Memory B cell (primary cell): ENCODE measurements at regions not wholly inside any gene's neighbourhood (a gene's known extent, or its start where the extent isn't known, plus 50 kb on each side); places are given as distances from the start of the nearest gene placed in this dataset.
"Not testable (repeated sequence)": the region's sequence is repeated elsewhere in the genome, so short reads cannot be mapped to it uniquely, and the experiment has no call there.

Experiments
- ATAC-seq: fragments of 150-1000 bp; cut with Tn5 transposase; 2 replicates; pipeline ENCODE4 v1.10.0; 2021; ENCODE audit warnings: low read depth, mild to moderate bottlenecking, moderate library complexity
- DNase-seq, 2 donors: peaks; one replicate each; pipeline ENCODE4 v3.0.0; 2022; ENCODE audit warnings: low spot score in 2 of 2
- H3K27ac Mint-ChIP-seq: one replicate; pipeline ENCODE4 v1.8.0; 2022; ENCODE audit warnings: mild to moderate bottlenecking, moderate library complexity, mixed read lengths
- H3K27me3 Mint-ChIP-seq: one replicate; pipeline ENCODE4 v1.8.0; 2022; ENCODE audit warnings: mixed read lengths
- H3K36me3 Mint-ChIP-seq: one replicate; pipeline ENCODE4 v1.8.0; 2022; ENCODE audit warnings: mild to moderate bottlenecking, mixed read lengths
- H3K4me1 Mint-ChIP-seq: one replicate; pipeline ENCODE4 v1.8.0; 2022; ENCODE audit warnings: mixed read lengths
- H3K4me3 Mint-ChIP-seq: one replicate; pipeline ENCODE4 v1.8.0; 2022; ENCODE audit warnings: mild to moderate bottlenecking, moderate library complexity, mixed read lengths
- H3K9me3 Mint-ChIP-seq: one replicate; pipeline ENCODE4 v1.8.0; 2022; ENCODE audit warnings: mixed read lengths

GRCh38 chr14:22264759-22265158 lies 324.3 kb downstream of the DAD1 start:
- Mint-ChIP-seq H3K27me3 (peaks cover 30% of the 10 kb centered on the region), H3K27ac (no peak overlapping the region), H3K9me3 (no peaks in the 10 kb centered on the region), H3K4me1 (peaks cover 11% of the 10 kb centered on the region), H3K36me3 (no peaks in the 10 kb centered on the region), H3K4me3 (no peak overlapping the region)
- ATAC-seq = no peak
- DNase-seq = no peak

GRCh38 chr14:22263961-22264360 lies 325.1 kb downstream of the DAD1 start:
- no peak overlapping the region for H3K4me3 Mint-ChIP-seq

GRCh38 chr14:22262881-22263280 lies 326.1 kb downstream of the DAD1 start:
- Mint-ChIP-seq H3K4me1 (peaks cover 4% of the 10 kb centered on the region), H3K9me3 (peaks cover 2% of the 10 kb centered on the region), H3K4me3 (no peak overlapping the region), H3K36me3 (no peaks in the 10 kb centered on the region), H3K27ac (no peak overlapping the region), H3K27me3 (peaks cover 25% of the 10 kb centered on the region)
- DNase-seq = no peak
- no peak for ATAC-seq

More at GRCh38 chr14:22263961-22264360, 325.1 kb downstream of the DAD1 start:
- Mint-ChIP-seq H3K4me1 (peaks cover 9% of the 10 kb centered on the region), H3K27me3 (peaks cover 30% of the 10 kb centered on the region), H3K36me3 (no peaks in the 10 kb centered on the region), H3K27ac (no peak overlapping the region), H3K9me3 (peaks cover 2% of the 10 kb centered on the region)
- DNase-seq (no peak), ATAC-seq (no peak)

- no peak overlapping the region for H3K4me3 Mint-ChIP-seq
These were observed 333.7 kb downstream of the DAD1 start for GRCh38 chr14:22255017-22255950.

GRCh38 chr14:22252686-22253085 lies 336.3 kb downstream of the DAD1 start:
- Mint-ChIP-seq H3K27ac (no peak overlapping the region), H3K4me1 (no peaks in the 10 kb centered on the region), H3K4me3 (no peak overlapping the region)

More at GRCh38 chr14:22255017-22255950, 333.7 kb downstream of the DAD1 start:
- no peaks in the 10 kb centered on the region for H3K4me1 Mint-ChIP-seq
- no peak overlapping the region for H3K27ac Mint-ChIP-seq
- ATAC-seq = no peak
- H3K36me3 Mint-ChIP-seq = no peaks in the 10 kb centered on the region
- DNase-seq = no peak
- H3K9me3 Mint-ChIP-seq = peaks cover 2% of the 10 kb centered on the region
- peaks cover 5% of the 10 kb centered on the region for H3K27me3 Mint-ChIP-seq

GRCh38 chr14:22251090-22251489 lies 337.9 kb downstream of the DAD1 start:
- Mint-ChIP-seq H3K4me3 (no peak overlapping the region), H3K27ac (no peak overlapping the region), H3K9me3 (no peaks in the 10 kb centered on the region), H3K4me1 (no peaks in the 10 kb centered on the region), H3K36me3 (no peaks in the 10 kb centered on the region), H3K27me3 (peaks cover 11% of the 10 kb centered on the region)
- DNase-seq = no peak
- ATAC-seq = no peak

More at GRCh38 chr14:22252686-22253085, 336.3 kb downstream of the DAD1 start:
- no peaks in the 10 kb centered on the region for H3K9me3 Mint-ChIP-seq
- no peak for DNase-seq
- peak; percentile 48 for ATAC-seq
- H3K27me3 Mint-ChIP-seq = peaks cover 4% of the 10 kb centered on the region
- H3K36me3 Mint-ChIP-seq = no peaks in the 10 kb centered on the region

- Mint-ChIP-seq H3K27ac (no peak overlapping the region), H3K4me3 (no peak overlapping the region), H3K36me3 (no peaks in the 10 kb centered on the region), H3K27me3 (peaks cover 11% of the 10 kb centered on the region), H3K4me1 (no peaks in the 10 kb centered on the region), H3K9me3 (no peaks in the 10 kb centered on the region)
- DNase-seq = no peak
- ATAC-seq = no peak
These were observed 339.3 kb downstream of the DAD1 start for GRCh38 chr14:22249770-22250169.

- Mint-ChIP-seq H3K27me3 (peaks cover 9% of the 10 kb centered on the region), H3K4me1 (peaks cover 2% of the 10 kb centered on the region), H3K9me3 (no peaks in the 10 kb centered on the region), H3K36me3 (no peaks in the 10 kb centered on the region), H3K4me3 (no peak overlapping the region), H3K27ac (no peak overlapping the region)
- DNase-seq (no peak), ATAC-seq (no peak)
These were observed 344.9 kb downstream of the DAD1 start for GRCh38 chr14:22243971-22244581.

GRCh38 chr14:22238320-22238719 lies 350.7 kb downstream of the DAD1 start:
- not testable (repeated sequence) for ATAC-seq, H3K36me3 Mint-ChIP-seq, H3K4me3 Mint-ChIP-seq, H3K27ac Mint-ChIP-seq, H3K4me1 Mint-ChIP-seq, H3K27me3 Mint-ChIP-seq, DNase-seq, H3K9me3 Mint-ChIP-seq

GRCh38 chr14:22233377-22233776 lies 355.6 kb downstream of the DAD1 start:
- Mint-ChIP-seq H3K4me3 (no peak overlapping the region), H3K27ac (no peak overlapping the region), H3K36me3 (no peaks in the 10 kb centered on the region), H3K27me3 (peaks cover 6% of the 10 kb centered on the region), H3K4me1 (peaks cover 19% of the 10 kb centered on the region), H3K9me3 (peaks cover 2% of the 10 kb centered on the region)
- DNase-seq = no peak
- no peak for ATAC-seq

- DNase-seq (no peak), ATAC-seq (no peak)
- H3K4me3 Mint-ChIP-seq = no peak overlapping the region
- H3K27me3 Mint-ChIP-seq = peaks cover 6% of the 10 kb centered on the region
- H3K36me3 Mint-ChIP-seq = no peaks in the 10 kb centered on the region
- peaks cover 2% of the 10 kb centered on the region for H3K9me3 Mint-ChIP-seq
- H3K27ac Mint-ChIP-seq = no peak overlapping the region
- H3K4me1 Mint-ChIP-seq = peaks cover 19% of the 10 kb centered on the region
These were observed 356.1 kb downstream of the DAD1 start for GRCh38 chr14:22232933-22233332.

GRCh38 chr14:22232486-22232885 lies 356.5 kb downstream of the DAD1 start:
- H3K4me1 Mint-ChIP-seq = peaks cover 19% of the 10 kb centered on the region
- peaks cover 4% of the 10 kb centered on the region for H3K27me3 Mint-ChIP-seq
- DNase-seq = no peak
- peaks cover 2% of the 10 kb centered on the region for H3K9me3 Mint-ChIP-seq
- no peak overlapping the region for H3K4me3 Mint-ChIP-seq
- H3K36me3 Mint-ChIP-seq = no peaks in the 10 kb centered on the region
- no peak for ATAC-seq
- no peak overlapping the region for H3K27ac Mint-ChIP-seq

- H3K4me3 Mint-ChIP-seq = no peak overlapping the region
- H3K9me3 Mint-ChIP-seq = peaks cover 2% of the 10 kb centered on the region
- H3K27ac Mint-ChIP-seq = no peak overlapping the region
- H3K27me3 Mint-ChIP-seq = no peaks in the 10 kb centered on the region
- DNase-seq = peak in 1 of 2 donors; percentile 28
- peaks cover 22% of the 10 kb centered on the region for H3K4me1 Mint-ChIP-seq
- H3K36me3 Mint-ChIP-seq = no peaks in the 10 kb centered on the region
- ATAC-seq = peak; percentile 80
These were observed 358.0 kb downstream of the DAD1 start for GRCh38 chr14:22231018-22231417.

GRCh38 chr14:22230517-22230916 lies 358.5 kb downstream of the DAD1 start:
- Mint-ChIP-seq H3K27me3 (no peaks in the 10 kb centered on the region), H3K4me3 (no peak overlapping the region), H3K36me3 (no peaks in the 10 kb centered on the region), H3K27ac (no peak overlapping the region), H3K4me1 (peaks cover 22% of the 10 kb centered on the region), H3K9me3 (peaks cover 2% of the 10 kb centered on the region)
- ATAC-seq (no peak), DNase-seq (no peak)
